HG03045 (cell line): ENCODE measurements at regions not wholly inside any gene's neighbourhood (a gene's known extent, or its start where the extent isn't known, plus 50 kb on each side); places are given as distances from the start of the nearest gene placed in this dataset.

Experiments
- ATAC-seq: cut with Tn5 transposase; IDR thresholded peaks from one replicate; pipeline ENCODE4 v1.9.1; 2021; ENCODE audit warnings: mild to moderate bottlenecking, moderate library complexity; ENCODE audit not compliant: unreplicated experiment

DNA sequence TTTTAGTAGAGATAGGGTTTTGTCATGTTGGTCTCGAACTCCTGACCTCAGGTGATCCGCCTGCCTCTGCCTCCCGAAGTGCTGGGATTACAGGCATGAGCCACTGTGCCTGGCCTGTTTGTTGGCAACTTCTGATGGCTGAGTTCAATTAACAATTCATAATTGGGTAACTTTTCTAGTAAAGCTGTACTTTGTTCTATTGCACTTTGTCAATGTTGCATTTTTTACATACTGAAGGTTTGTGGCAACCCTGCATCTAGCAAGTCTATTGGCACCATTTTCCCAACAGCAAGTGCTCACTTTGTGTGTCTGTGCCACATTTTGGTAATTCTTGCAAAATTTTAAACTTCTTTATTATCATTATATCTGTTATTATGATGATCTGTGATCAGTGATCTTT is 64.5 kb upstream of the USP24 start:
- no peak for ATAC-seq

- no peak for ATAC-seq
These were observed 63.2 kb upstream of the USP24 start for GRCh38 chr1:55278378-55278777.

DNA sequence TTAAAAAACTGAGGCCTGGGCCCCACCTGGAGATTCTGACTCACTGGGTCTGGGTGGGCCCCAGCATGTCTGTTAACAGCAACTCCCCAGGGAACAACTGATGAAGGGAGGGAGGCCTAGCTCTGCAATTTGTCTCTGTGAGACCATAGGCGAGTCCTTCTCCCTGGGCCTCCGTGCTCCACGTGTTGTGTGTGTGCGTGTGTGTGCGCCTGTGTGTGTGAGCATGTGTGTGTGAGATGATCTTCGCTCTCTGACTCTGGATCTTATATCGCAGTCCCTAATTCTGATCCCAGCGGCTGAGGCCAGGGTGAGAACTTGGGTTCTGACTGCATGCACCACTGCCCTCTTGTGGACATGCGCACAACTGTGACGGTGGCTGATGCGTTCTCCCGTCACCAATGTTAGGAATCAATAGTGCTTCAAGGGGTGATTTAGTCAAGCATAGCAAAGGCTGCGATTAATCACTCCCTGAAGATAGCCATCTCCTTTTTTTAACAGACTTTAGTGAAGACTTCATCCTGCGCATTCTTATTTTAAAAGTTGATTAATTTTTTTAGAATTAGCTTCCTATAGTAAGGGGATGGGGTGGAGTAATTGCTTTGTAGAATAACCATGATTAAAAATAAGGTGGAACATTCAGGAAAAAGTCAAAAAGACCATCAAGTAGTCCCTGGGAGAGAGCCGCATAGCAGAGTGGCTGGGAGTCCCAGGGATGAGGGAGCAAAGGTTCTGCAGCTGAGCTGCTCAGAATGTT is 62.4 kb upstream of the USP24 start:
- ATAC-seq: peak; percentile 89

DNA sequence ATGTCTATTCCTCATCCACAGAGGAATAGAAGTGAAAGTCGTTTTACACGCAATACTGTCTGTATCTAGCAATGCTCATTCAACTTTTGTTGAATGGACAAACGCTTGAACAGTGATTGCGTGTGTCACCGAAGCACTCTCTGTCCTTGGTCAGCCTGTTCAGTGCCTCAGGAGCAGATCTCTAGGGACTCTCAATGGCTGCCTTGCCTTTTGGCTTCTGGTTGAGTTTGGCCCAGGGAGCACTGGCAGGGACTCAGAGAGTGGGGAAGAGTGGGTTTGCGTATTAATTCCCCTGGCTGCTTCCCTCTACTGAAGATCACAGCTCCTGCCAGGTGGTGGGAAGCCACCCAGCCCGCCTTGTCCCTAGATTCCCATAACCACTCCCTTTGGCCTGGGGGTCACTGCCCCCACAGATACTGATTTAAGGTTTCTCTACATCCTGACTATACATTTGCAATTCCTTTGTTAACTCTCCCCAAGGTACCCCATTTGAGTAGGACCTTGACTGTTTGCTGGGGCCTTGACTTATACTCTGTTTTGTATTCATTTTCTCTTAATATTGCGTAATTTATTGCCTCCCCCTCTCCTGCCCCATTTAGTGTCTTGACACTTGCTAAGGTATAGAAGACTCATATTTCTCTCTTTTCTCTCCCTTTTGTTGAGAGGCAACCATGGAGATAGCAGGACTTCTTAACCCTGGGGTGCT is 61.7 kb upstream of the USP24 start:
- ATAC-seq: no peak

GRCh38 chr1:55275941-55276341 is 60.8 kb upstream of the USP24 start:
- ATAC-seq: no peak

DNA sequence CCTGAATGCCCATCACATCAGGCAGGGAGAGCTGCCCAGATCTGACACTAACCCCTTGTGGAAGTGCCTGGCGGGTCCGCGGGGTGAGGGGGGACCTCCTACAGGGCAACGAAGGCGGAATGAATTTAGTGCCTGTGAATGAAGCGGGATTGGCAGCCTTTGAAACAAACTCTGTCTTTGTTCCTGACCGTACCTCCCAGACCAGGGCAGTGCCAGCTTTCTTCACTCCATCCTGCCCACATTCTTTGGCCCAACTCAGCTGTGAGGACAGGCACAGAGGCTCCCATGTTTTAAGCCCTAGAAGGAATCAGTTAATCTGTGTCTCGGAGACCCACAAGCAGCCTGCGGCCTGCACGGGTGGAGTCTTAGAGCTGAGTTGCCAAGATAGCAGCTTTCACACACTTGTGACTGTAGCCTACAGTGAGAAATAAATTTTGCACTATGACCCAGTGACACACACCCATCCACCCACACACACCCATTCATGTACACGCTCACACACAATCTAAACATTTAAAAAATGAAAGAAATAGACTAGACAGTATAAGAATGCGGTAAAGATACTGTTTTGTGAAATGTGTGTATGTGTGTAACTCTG is 60.1 kb upstream of the USP24 start:
- no peak for ATAC-seq

DNA sequence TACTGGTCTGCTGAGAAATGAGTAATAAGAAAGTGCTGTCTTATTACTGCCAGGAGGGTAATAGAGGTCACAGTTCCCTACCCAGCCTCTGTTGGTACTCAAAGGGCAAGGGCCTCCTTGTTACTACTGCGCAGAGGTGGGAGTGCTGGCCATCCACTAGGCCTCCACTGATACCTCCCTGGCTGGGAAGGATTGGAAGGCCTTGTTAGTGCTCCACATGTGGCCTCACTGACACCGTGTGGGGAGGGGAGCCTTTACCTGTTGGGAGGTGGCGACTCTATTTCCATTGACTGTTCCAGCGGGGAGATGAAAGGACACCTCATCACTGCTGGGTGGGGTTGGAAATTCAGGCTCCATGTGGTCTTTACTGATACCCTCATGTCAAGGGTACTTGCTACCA is 57.8 kb upstream of the USP24 start:
- no peak for ATAC-seq
